Caco-2 (cell line): ENCODE measurements at regions not wholly inside any gene's neighbourhood (a gene's known extent, or its start where the extent isn't known, plus 50 kb on each side); places are given as distances from the start of the nearest gene placed in this dataset.

Source experiments
- BruUV-seq: library from RNA; stranded (reverse); fragments of 400-500 nt; replicated peaks from 2 replicates; lab custom pipeline; 2021; lab: Mats Ljungman, UMichigan
- CTCF ChIA-PET: fragments of 300-600 bp; sonication (Branson Sonifier 250); formaldehyde crosslinking; loops from one replicate; lab custom pipeline; 2022; ENCODE audit warnings: antibody characterized with exemption; lab: Charles Lee
- POLR2A ChIA-PET: fragments of 300-600 bp; sonication (Branson Sonifier 250); formaldehyde crosslinking; loops from one replicate; lab custom pipeline; 2022; ENCODE audit warnings: antibody characterized with exemption; lab: Charles Lee
- DNase-seq, 2 experiments: peaks; one replicate each; pipeline versions ENCODE4 v3.0.0 to v3.0.0-alpha.2; 2020 to 2022
- H3K27me3 ChIP-seq: replicated peaks from 2 replicates; pipeline ENCODE4 v1.6.0; 2011; ENCODE audit warnings: low read length; ENCODE audit not compliant: control insufficient read depth, insufficient read depth
- H3K36me3 ChIP-seq: 2 replicates; pipeline ENCODE4 v1.5.1; 2011; ENCODE audit warnings: low read length; ENCODE audit not compliant: control insufficient read depth, insufficient read depth
- H3K4me1 ChIP-seq: fragments of 250-450 bp; sonication (Bioruptor Pico); 2 replicates; pipeline ENCODE4 v1.5.1; 2020; ENCODE audit warnings: mild to moderate bottlenecking
- H3K4me3 ChIP-seq: 2 replicates; pipeline ENCODE4 v1.5.1; 2011; ENCODE audit warnings: low read depth, mild to moderate bottlenecking, control low read depth, low read length
- H3K9me3 ChIP-seq: fragments of 250-450 bp; sonication (Bioruptor Pico); 2 replicates; pipeline ENCODE4 v1.5.1; 2020; ENCODE audit warnings: mild to moderate bottlenecking, moderate library complexity
- H3K27ac Mint-ChIP-seq: one replicate; pipeline ENCODE4 v1.8.0; 2022; ENCODE audit warnings: mixed read lengths; ENCODE audit not compliant: unreplicated experiment
- H3K27me3 Mint-ChIP-seq: one replicate; pipeline ENCODE4 v1.8.0; 2022; ENCODE audit warnings: mixed read lengths; ENCODE audit not compliant: insufficient read depth, unreplicated experiment
- H3K36me3 Mint-ChIP-seq: one replicate; pipeline ENCODE4 v1.8.0; 2022; ENCODE audit warnings: mild to moderate bottlenecking, mixed read lengths; ENCODE audit not compliant: insufficient read depth, unreplicated experiment
- H3K4me1 Mint-ChIP-seq: one replicate; pipeline ENCODE4 v1.8.0; 2022; ENCODE audit warnings: low read depth, mixed read lengths; ENCODE audit not compliant: unreplicated experiment
- H3K4me3 Mint-ChIP-seq: one replicate; pipeline ENCODE4 v1.8.0; 2022; ENCODE audit warnings: mild to moderate bottlenecking, moderate library complexity, mixed read lengths; ENCODE audit not compliant: unreplicated experiment
- H3K9me3 Mint-ChIP-seq: one replicate; pipeline ENCODE4 v1.8.0; 2022; ENCODE audit warnings: mixed read lengths; ENCODE audit not compliant: unreplicated experiment
- intact Hi-C: fragments of 100-400 bp; cut with micrococcal nuclease; formaldehyde crosslinking; loops from one replicate; pipeline ENCODE4 v1.10.0; 2022; ENCODE audit not compliant: unreplicated experiment
- TF ChIP-seq, protein P1 (sequence below), 2 experiments: fragments of 200-600 bp in 1 of 2; IDR thresholded peaks; 1 replicate in 1 of 2; 2 replicates in 1 of 2; pipeline versions ENCODE4 v1.5.1 to v1.8.0; 2011 to 2022; ENCODE audit warnings: antibody characterized with exemption in 1 of 2, control low read depth in 1 of 2, inconsistent platforms in 1 of 2, low read depth in 1 of 2, low read length in 1 of 2, mild to moderate bottlenecking in 1 of 2, moderate library complexity in 1 of 2; ENCODE audit not compliant: insufficient read depth in 1 of 2, severe bottlenecking in 1 of 2, unreplicated experiment in 1 of 2

- POLR2A ChIA-PET: no interaction called here
- intact Hi-C loops: no loop called here
Measured at GRCh38 chr3:74862476-74862875, 248.0 kb upstream of the CNTN3 start.

GRCh38 chr3:74861211-74861610, 246.8 kb upstream of the CNTN3 start:
- TF ChIP-seq, protein P1, sequence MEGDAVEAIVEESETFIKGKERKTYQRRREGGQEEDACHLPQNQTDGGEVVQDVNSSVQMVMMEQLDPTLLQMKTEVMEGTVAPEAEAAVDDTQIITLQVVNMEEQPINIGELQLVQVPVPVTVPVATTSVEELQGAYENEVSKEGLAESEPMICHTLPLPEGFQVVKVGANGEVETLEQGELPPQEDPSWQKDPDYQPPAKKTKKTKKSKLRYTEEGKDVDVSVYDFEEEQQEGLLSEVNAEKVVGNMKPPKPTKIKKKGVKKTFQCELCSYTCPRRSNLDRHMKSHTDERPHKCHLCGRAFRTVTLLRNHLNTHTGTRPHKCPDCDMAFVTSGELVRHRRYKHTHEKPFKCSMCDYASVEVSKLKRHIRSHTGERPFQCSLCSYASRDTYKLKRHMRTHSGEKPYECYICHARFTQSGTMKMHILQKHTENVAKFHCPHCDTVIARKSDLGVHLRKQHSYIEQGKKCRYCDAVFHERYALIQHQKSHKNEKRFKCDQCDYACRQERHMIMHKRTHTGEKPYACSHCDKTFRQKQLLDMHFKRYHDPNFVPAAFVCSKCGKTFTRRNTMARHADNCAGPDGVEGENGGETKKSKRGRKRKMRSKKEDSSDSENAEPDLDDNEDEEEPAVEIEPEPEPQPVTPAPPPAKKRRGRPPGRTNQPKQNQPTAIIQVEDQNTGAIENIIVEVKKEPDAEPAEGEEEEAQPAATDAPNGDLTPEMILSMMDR (IDR thresholded peaks at IDR 0.05; ENCODE audit: insufficient read depth in 1 of 2, low read depth in 1 of 2, low read length in 1 of 2, severe bottlenecking in 1 of 2, unreplicated experiment in 1 of 2): no peak
- H3K4me3 ChIP-seq: no peak overlapping the region
- ChIA-PET POLR2A (no interaction called here), CTCF (no interaction called here)
- Mint-ChIP-seq H3K36me3 (no peaks in the 10 kb centered on the region), H3K4me3 (no peak overlapping the region), H3K4me1 (no peaks in the 10 kb centered on the region), H3K9me3 (no peaks in the 10 kb centered on the region), H3K27ac (no peak overlapping the region), H3K27me3 (no peaks in the 10 kb centered on the region)
- H3K36me3 ChIP-seq: no peaks in the 10 kb centered on the region
- intact Hi-C loops: no loop called here
- DNase-seq: no peak
- BruUV-seq: no TSS peak
- H3K9me3 ChIP-seq: no peaks in the 10 kb centered on the region
- H3K4me1 ChIP-seq: no peaks in the 10 kb centered on the region
- no peaks in the 10 kb centered on the region for H3K27me3 ChIP-seq

More at GRCh38 chr3:74862476-74862875, 248.0 kb upstream of the CNTN3 start:
- no peak overlapping the region for H3K4me3 Mint-ChIP-seq
- Histone ChIP-seq H3K36me3 (no peaks in the 10 kb centered on the region), H3K4me1 (no peaks in the 10 kb centered on the region), H3K4me3 (no peak overlapping the region), H3K9me3 (no peaks in the 10 kb centered on the region), H3K27me3 (no peaks in the 10 kb centered on the region)
- H3K27ac Mint-ChIP-seq: no peak overlapping the region
- no peaks in the 10 kb centered on the region for H3K27me3 Mint-ChIP-seq
- no TSS peak for BruUV-seq
- H3K36me3 Mint-ChIP-seq: no peaks in the 10 kb centered on the region
- no peaks in the 10 kb centered on the region for H3K4me1 Mint-ChIP-seq
- TF ChIP-seq, protein P1 (IDR thresholded peaks at IDR 0.05; ENCODE audit: insufficient read depth in 1 of 2, low read depth in 1 of 2, low read length in 1 of 2, severe bottlenecking in 1 of 2, unreplicated experiment in 1 of 2): no peak
- H3K9me3 Mint-ChIP-seq: no peaks in the 10 kb centered on the region
- no peak for DNase-seq
- CTCF ChIA-PET: no interaction called here

DNA sequence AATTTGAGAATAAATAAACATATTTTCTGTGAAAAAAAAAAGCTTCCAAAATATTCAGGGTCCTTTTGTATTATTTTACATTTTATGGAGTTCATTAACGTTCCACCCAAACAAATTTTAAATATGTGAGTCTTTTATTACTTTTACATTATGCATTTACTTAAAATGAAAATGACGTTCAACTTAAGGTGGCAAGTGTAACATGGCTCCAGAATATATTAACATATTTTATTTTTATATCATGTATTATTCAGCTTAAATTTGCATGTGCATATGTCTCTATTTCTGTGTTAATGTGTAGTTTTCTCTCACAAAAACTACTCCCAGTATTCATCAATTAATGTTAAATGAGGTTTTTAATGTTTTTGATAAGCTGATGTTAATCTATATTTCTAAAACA, 243.6 kb upstream of the CNTN3 start:
- Mint-ChIP-seq H3K9me3 (no peaks in the 10 kb centered on the region), H3K27me3 (no peaks in the 10 kb centered on the region), H3K27ac (no peak overlapping the region), H3K4me1 (no peaks in the 10 kb centered on the region), H3K4me3 (no peak overlapping the region), H3K36me3 (no peaks in the 10 kb centered on the region)
- Histone ChIP-seq H3K4me1 (no peaks in the 10 kb centered on the region), H3K9me3 (no peaks in the 10 kb centered on the region), H3K27me3 (no peaks in the 10 kb centered on the region), H3K36me3 (no peaks in the 10 kb centered on the region), H3K4me3 (no peak overlapping the region)
- CTCF ChIA-PET: no interaction called here
- DNase-seq: no peak
- POLR2A ChIA-PET: no interaction called here
- intact Hi-C loops: no loop called here
- TF ChIP-seq, protein P1 (IDR thresholded peaks at IDR 0.05; ENCODE audit: insufficient read depth in 1 of 2, low read depth in 1 of 2, low read length in 1 of 2, severe bottlenecking in 1 of 2, unreplicated experiment in 1 of 2): no peak
- no TSS peak for BruUV-seq
